ENCODE measurements at regions not wholly inside any gene's neighbourhood (a gene's known extent, or its start where the extent isn't known, plus 50 kb on each side); places are given as distances from the start of the nearest gene placed in this dataset.

- H3K4me1 ChIP-seq: no peaks in the 10 kb centered on the region
- no peak for ATAC-seq
- WGBS, 2 donors: 56 to 64% methylated on average over 20 of the region's 20 CpGs
- intact Hi-C loops (cut with DNase I): no loop called here
- TF ChIP-seq CTCF (IDR thresholded peaks at IDR 0.05): no peak
- peaks cover 4 to 95% (median 87%) of the 10 kb centered on the region in 7 donors for H3K27me3 ChIP-seq
- H3K9me3 ChIP-seq: no peaks in the 10 kb centered on the region
- no peak overlapping the region for H3K4me3 ChIP-seq
- H3K27ac ChIP-seq: no peak overlapping the region
- no peaks in the 10 kb centered on the region for H3K36me3 ChIP-seq
- DNase-seq: no peak
These were observed 137.9 kb upstream of the PRR20G start for GRCh38 chr3:127425505-127426443.

GRCh38 chr3:127424766-127425504, 137.1 kb upstream of the PRR20G start:
- no peaks in the 10 kb centered on the region for H3K4me1 ChIP-seq
- WGBS, 2 donors: 49 to 54% methylated on average over 8 of the region's 8 CpGs
- no peak overlapping the region for H3K4me3 ChIP-seq
- ATAC-seq (no peak), DNase-seq (no peak)
- no peak overlapping the region for H3K27ac ChIP-seq
- no peak for TF ChIP-seq CTCF (IDR thresholded peaks at IDR 0.05)
- H3K9me3 ChIP-seq: no peaks in the 10 kb centered on the region
- no peaks in the 10 kb centered on the region for H3K36me3 ChIP-seq
- peaks cover 4 to 95% (median 78%) of the 10 kb centered on the region in 7 donors for H3K27me3 ChIP-seq
- intact Hi-C loops (cut with DNase I): loop anchor here in 1 of 10 donors (1.0 kb wide), 1 partner anchor 38 kb away; no protein-coding TSS in a partner anchor

- TF ChIP-seq CTCF (IDR thresholded peaks at IDR 0.05): no peak
- DNase-seq (no peak), ATAC-seq (no peak)
- WGBS, 2 donors: 65% methylated on average over 23 of the region's 23 CpGs
- intact Hi-C loops (cut with DNase I): loop anchor here in 1 of 10 donors (1.0 kb wide), 1 partner anchor 37 kb away; no protein-coding TSS in a partner anchor
- Histone ChIP-seq H3K4me1 (no peaks in the 10 kb centered on the region), H3K36me3 (no peaks in the 10 kb centered on the region), H3K27me3 (peaks cover 4 to 97% (median 80%) of the 10 kb centered on the region in 7 donors), H3K9me3 (no peaks in the 10 kb centered on the region), H3K4me3 (no peak overlapping the region), H3K27ac (no peak overlapping the region)
These were observed 136.3 kb upstream of the PRR20G start for GRCh38 chr3:127423856-127424765.
